ENCODE measurements at regions not wholly inside any gene's neighbourhood (a gene's known extent, or its start where the extent isn't known, plus 50 kb on each side); places are given as distances from the start of the nearest gene placed in this dataset.

DNA sequence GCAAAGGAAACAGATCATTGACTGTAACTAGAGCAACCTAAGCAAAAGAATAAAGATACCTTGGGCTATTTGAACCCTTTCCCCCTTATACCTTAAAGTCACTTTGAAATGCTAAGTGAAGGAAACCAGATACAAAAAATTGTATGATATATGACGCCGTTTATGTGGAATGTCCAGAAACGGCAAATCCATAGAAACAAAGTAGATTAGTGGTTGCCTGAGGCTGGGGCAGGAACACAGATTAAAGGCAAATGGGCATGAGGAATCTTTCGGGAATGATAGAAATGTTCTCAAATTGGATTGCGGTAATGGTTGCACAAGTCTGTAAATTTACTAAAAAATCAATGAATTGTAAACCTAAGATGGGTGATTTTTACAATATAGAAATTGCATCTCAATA lies 160.1 kb upstream of the CCDC54 start:
- no peak overlapping the region for H3K4me2 ChIP-seq (ENCODE audit: low read length)
- no peak overlapping the region for H3K18ac ChIP-seq (ENCODE audit: low read length)
- no peaks in the 10 kb centered on the region for H3K9me3 ChIP-seq (ENCODE audit: insufficient read depth, low read depth, low read length)
- peaks cover 8 to 15% of the 10 kb centered on the region in 2 experiments for H3K4me1 ChIP-seq (ENCODE audit: control insufficient read depth in 1 of 2, insufficient read depth in 2 of 2, low read length in 2 of 2)
- H3K79me1 ChIP-seq (ENCODE audit: low read length), result peaks cover 40% of the 10 kb centered on the region
- H3K36me3 ChIP-seq (ENCODE audit: control insufficient read depth in 1 of 2, insufficient read depth in 2 of 2, low read length in 2 of 2), result no peaks in the 10 kb centered on the region
- no peak overlapping the region for H4K12ac ChIP-seq (ENCODE audit: low read depth, low read length)
- no peak overlapping the region for H3K4me3 ChIP-seq (ENCODE audit: low read depth, low read length)
- H3K23ac ChIP-seq (ENCODE audit: low read length), result no peak overlapping the region
- H3K27ac ChIP-seq (ENCODE audit: low read depth, low read length), result peak overlapping the region; percentile 99
- DNase-seq, result peak; percentile 72 to 98
- no peak overlapping the region for H3K9ac ChIP-seq (ENCODE audit: low read length)
- H2AK5ac ChIP-seq (ENCODE audit: low read length), result no peak overlapping the region
- H4K8ac ChIP-seq (ENCODE audit: low read depth, low read length), result no peak overlapping the region
- H2BK120ac ChIP-seq (ENCODE audit: insufficient read depth, low read length, poor library complexity), result no peak overlapping the region
- no CpG with 5 or more reads among the region's 5 CpGs for WGBS (ENCODE audit: extremely low coverage, insufficient coverage, insufficient read length)
- H4K91ac ChIP-seq (ENCODE audit: low read depth, low read length), result no peak overlapping the region
- H3K79me2 ChIP-seq (ENCODE audit: control insufficient read depth, insufficient read depth, low read length, poor library complexity), result peaks cover 4% of the 10 kb centered on the region
- H3K27me3 ChIP-seq (ENCODE audit: insufficient read depth, low read length), result no peaks in the 10 kb centered on the region
- no peak overlapping the region for H2BK12ac ChIP-seq (ENCODE audit: low read length)
- no peak overlapping the region for H2AFZ ChIP-seq (ENCODE audit: insufficient read depth, low read length, poor library complexity)
- H2BK5ac ChIP-seq (ENCODE audit: low read depth, low read length, poor library complexity), result no peak overlapping the region
- H3K14ac ChIP-seq (ENCODE audit: low read length), result no peak overlapping the region
- H3K4ac ChIP-seq (ENCODE audit: low read depth, low read length), result no peak overlapping the region

DNA sequence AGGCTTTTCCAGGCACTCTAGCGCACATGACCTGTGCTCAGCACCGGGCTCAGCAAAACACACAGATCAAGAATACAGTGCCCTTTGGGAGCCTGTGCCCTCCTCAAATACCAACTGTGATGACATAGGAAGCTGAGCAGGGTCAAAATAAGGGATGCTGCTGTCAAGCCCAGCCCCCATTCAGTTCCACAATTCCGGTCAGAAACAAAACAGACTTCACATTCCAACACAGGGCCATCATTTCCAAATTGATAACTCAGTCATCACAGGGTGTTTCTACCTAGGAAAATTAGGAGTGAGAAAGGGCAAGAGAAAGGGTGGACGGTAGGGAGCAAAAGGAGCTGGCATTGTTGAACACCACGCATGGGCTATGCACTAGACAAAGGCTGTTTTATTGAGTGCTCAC lies 158.4 kb upstream of the CCDC54 start:
- Histone ChIP-seq H2AFZ (ENCODE audit: insufficient read depth, low read length, poor library complexity) (peak overlapping the region; percentile 68), H2BK120ac (ENCODE audit: insufficient read depth, low read length, poor library complexity) (peak overlapping the region; percentile 99), H4K8ac (ENCODE audit: low read depth, low read length) (peak overlapping the region; percentile 96), H2AK5ac (ENCODE audit: low read length) (peak overlapping the region; percentile 98), H4K12ac (ENCODE audit: low read depth, low read length) (peak overlapping the region; percentile 65), H3K9me3 (ENCODE audit: insufficient read depth, low read depth, low read length) (no peaks in the 10 kb centered on the region), H3K4ac (ENCODE audit: low read depth, low read length) (peak overlapping the region; percentile 33), H3K4me3 (ENCODE audit: low read depth, low read length) (no peak overlapping the region), H3K9ac (ENCODE audit: low read length) (no peak overlapping the region), H3K79me2 (ENCODE audit: control insufficient read depth, insufficient read depth, low read length, poor library complexity) (peaks cover 4% of the 10 kb centered on the region), H3K79me1 (ENCODE audit: low read length) (peaks cover 36% of the 10 kb centered on the region), H3K36me3 (ENCODE audit: control insufficient read depth in 1 of 2, insufficient read depth in 2 of 2, low read length in 2 of 2) (no peaks in the 10 kb centered on the region), H3K4me1 (ENCODE audit: control insufficient read depth in 1 of 2, insufficient read depth in 2 of 2, low read length in 2 of 2) (peaks cover 8 to 15% of the 10 kb centered on the region in 2 experiments), H2BK12ac (ENCODE audit: low read length) (peak overlapping the region; percentile 100), H3K27me3 (ENCODE audit: insufficient read depth, low read length) (no peaks in the 10 kb centered on the region), H3K4me2 (ENCODE audit: low read length) (no peak overlapping the region), H4K91ac (ENCODE audit: low read depth, low read length) (peak overlapping the region; percentile 99), H3K18ac (ENCODE audit: low read length) (peak overlapping the region; percentile 99), H2BK5ac (ENCODE audit: low read depth, low read length, poor library complexity) (peak overlapping the region; percentile 100), H3K23ac (ENCODE audit: low read length) (no peak overlapping the region), H3K14ac (ENCODE audit: low read length) (peak overlapping the region; percentile 93), H3K27ac (ENCODE audit: low read depth, low read length) (peak overlapping the region; percentile 93)
- WGBS (ENCODE audit: extremely low coverage, insufficient coverage, insufficient read length), result no CpG with 5 or more reads among the region's 5 CpGs
- DNase-seq, result peak in 1 of 2 donors; percentile 34

DNA sequence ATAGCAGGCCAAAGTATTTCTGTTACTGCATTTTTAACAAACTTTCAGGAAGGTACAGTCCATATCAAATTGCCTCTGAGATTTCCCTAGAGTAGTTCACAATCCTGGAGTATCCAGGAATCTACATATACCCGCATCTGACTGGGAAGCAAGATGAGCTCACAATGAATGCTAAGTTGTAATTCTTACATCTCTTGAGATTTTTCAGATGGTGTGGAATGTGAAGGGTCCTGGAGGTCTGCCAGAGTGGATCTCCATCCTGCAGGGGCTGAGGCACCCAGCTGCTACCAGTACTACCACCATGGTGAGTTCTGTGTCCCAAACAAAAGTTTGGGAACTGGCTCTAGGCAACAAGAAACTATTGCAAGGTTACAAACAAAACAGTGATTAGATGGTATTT lies 156.7 kb upstream of the CCDC54 start:
- peaks cover 4% of the 10 kb centered on the region for H3K79me2 ChIP-seq (ENCODE audit: control insufficient read depth, insufficient read depth, low read length, poor library complexity)
- H2AFZ ChIP-seq (ENCODE audit: insufficient read depth, low read length, poor library complexity), result no peak overlapping the region
- WGBS (ENCODE audit: extremely low coverage, insufficient coverage, insufficient read length), result no CpG with 5 or more reads among the region's 1 CpG
- peak; percentile 93 to 98 for DNase-seq
- H2BK120ac ChIP-seq (ENCODE audit: insufficient read depth, low read length, poor library complexity), result peak overlapping the region; percentile 76
- H3K9ac ChIP-seq (ENCODE audit: low read length), result no peak overlapping the region
- H3K4me3 ChIP-seq (ENCODE audit: low read depth, low read length), result no peak overlapping the region
- peak overlapping the region; percentile 69 for H2BK5ac ChIP-seq (ENCODE audit: low read depth, low read length, poor library complexity)
- H3K4me1 ChIP-seq (ENCODE audit: control insufficient read depth in 1 of 2, insufficient read depth in 2 of 2, low read length in 2 of 2), result peaks cover 8 to 15% of the 10 kb centered on the region in 2 experiments
- H2AK5ac ChIP-seq (ENCODE audit: low read length), result peak overlapping the region; percentile 72
- H3K9me3 ChIP-seq (ENCODE audit: insufficient read depth, low read depth, low read length), result no peaks in the 10 kb centered on the region
- no peak overlapping the region for H3K4ac ChIP-seq (ENCODE audit: low read depth, low read length)
- peak overlapping the region; percentile 41 for H3K18ac ChIP-seq (ENCODE audit: low read length)
- H2BK12ac ChIP-seq (ENCODE audit: low read length), result peak overlapping the region; percentile 91
- no peaks in the 10 kb centered on the region for H3K27me3 ChIP-seq (ENCODE audit: insufficient read depth, low read length)
- no peak overlapping the region for H3K4me2 ChIP-seq (ENCODE audit: low read length)
- no peak overlapping the region for H4K12ac ChIP-seq (ENCODE audit: low read depth, low read length)
- H3K36me3 ChIP-seq (ENCODE audit: control insufficient read depth in 1 of 2, insufficient read depth in 2 of 2, low read length in 2 of 2), result no peaks in the 10 kb centered on the region
- H4K8ac ChIP-seq (ENCODE audit: low read depth, low read length), result peak overlapping the region; percentile 11
- H3K27ac ChIP-seq (ENCODE audit: low read depth, low read length), result peak overlapping the region; percentile 46
- H3K14ac ChIP-seq (ENCODE audit: low read length), result peak overlapping the region; percentile 73
- H3K79me1 ChIP-seq (ENCODE audit: low read length), result peaks cover 29% of the 10 kb centered on the region
- peak overlapping the region; percentile 85 for H4K91ac ChIP-seq (ENCODE audit: low read depth, low read length)
- H3K23ac ChIP-seq (ENCODE audit: low read length), result no peak overlapping the region

DNA sequence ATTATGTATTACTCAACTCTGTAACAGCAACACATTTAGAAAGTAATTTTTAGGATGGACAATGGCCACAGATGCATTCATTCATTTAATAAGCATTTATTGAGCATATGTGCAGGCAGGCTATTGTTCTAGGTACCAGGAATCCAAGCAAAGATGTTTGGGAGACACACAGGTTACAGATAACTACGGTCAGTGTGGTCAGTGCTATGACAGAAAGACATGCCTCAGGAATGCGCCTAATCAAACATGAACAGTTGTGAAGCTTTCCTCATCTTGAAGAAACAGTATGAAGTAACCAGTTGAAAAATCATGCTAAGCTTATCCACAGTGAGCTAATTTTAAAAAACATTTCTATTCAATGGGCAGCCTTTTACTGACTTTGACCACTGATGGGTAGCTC lies 155.4 kb upstream of the CCDC54 start:
- no peak overlapping the region for H3K27ac ChIP-seq (ENCODE audit: low read depth, low read length)
- no peak overlapping the region for H2BK5ac ChIP-seq (ENCODE audit: low read depth, low read length, poor library complexity)
- no peak overlapping the region for H3K4me3 ChIP-seq (ENCODE audit: low read depth, low read length)
- H2BK120ac ChIP-seq (ENCODE audit: insufficient read depth, low read length, poor library complexity), result peak overlapping the region; percentile 63
- no peaks in the 10 kb centered on the region for H3K36me3 ChIP-seq (ENCODE audit: control insufficient read depth in 1 of 2, insufficient read depth in 2 of 2, low read length in 2 of 2)
- H3K4me1 ChIP-seq (ENCODE audit: control insufficient read depth in 1 of 2, insufficient read depth in 2 of 2, low read length in 2 of 2), result peaks cover 4 to 5% of the 10 kb centered on the region in 2 experiments
- H4K8ac ChIP-seq (ENCODE audit: low read depth, low read length), result no peak overlapping the region
- no peak overlapping the region for H4K12ac ChIP-seq (ENCODE audit: low read depth, low read length)
- no peak overlapping the region for H2AFZ ChIP-seq (ENCODE audit: insufficient read depth, low read length, poor library complexity)
- no peak overlapping the region for H2AK5ac ChIP-seq (ENCODE audit: low read length)
- H3K9me3 ChIP-seq (ENCODE audit: insufficient read depth, low read depth, low read length), result no peaks in the 10 kb centered on the region
- H3K9ac ChIP-seq (ENCODE audit: low read length), result no peak overlapping the region
- H3K18ac ChIP-seq (ENCODE audit: low read length), result no peak overlapping the region
- peak; percentile 43 to 71 for DNase-seq
- peak overlapping the region; percentile 73 for H4K91ac ChIP-seq (ENCODE audit: low read depth, low read length)
- H3K27me3 ChIP-seq (ENCODE audit: insufficient read depth, low read length), result no peaks in the 10 kb centered on the region
- no peak overlapping the region for H3K14ac ChIP-seq (ENCODE audit: low read length)
- no peaks in the 10 kb centered on the region for H3K79me2 ChIP-seq (ENCODE audit: control insufficient read depth, insufficient read depth, low read length, poor library complexity)
- H3K4me2 ChIP-seq (ENCODE audit: low read length), result no peak overlapping the region
- H3K4ac ChIP-seq (ENCODE audit: low read depth, low read length), result no peak overlapping the region
- no CpG with 5 or more reads among the region's 2 CpGs for WGBS (ENCODE audit: extremely low coverage, insufficient coverage, insufficient read length)
- H3K79me1 ChIP-seq (ENCODE audit: low read length), result peaks cover 19% of the 10 kb centered on the region
- no peak overlapping the region for H3K23ac ChIP-seq (ENCODE audit: low read length)
- peak overlapping the region; percentile 98 for H2BK12ac ChIP-seq (ENCODE audit: low read length)

Measured in trophoblast cell (in vitro differentiated cells and primary cell).